ENCODE measurements at regions not wholly inside any gene's neighbourhood (a gene's known extent, or its start where the extent isn't known, plus 50 kb on each side); places are given as distances from the start of the nearest gene placed in this dataset.

- TF ChIP-seq EZH2phosphoT487 (IDR thresholded peaks at IDR 0.05; ENCODE audit: insufficient read depth, low read depth) (no peak), EZH2 (IDR thresholded peaks at IDR 0.05; ENCODE audit: insufficient read depth, poor library complexity, severe bottlenecking) (no peak)
Measured at GRCh38 chr3:18215639-18216038, 209.5 kb downstream of the SATB1 start.
